ENCODE measurements at regions not wholly inside any gene's neighbourhood (a gene's known extent, or its start where the extent isn't known, plus 50 kb on each side); places are given as distances from the start of the nearest gene placed in this dataset.

DNA sequence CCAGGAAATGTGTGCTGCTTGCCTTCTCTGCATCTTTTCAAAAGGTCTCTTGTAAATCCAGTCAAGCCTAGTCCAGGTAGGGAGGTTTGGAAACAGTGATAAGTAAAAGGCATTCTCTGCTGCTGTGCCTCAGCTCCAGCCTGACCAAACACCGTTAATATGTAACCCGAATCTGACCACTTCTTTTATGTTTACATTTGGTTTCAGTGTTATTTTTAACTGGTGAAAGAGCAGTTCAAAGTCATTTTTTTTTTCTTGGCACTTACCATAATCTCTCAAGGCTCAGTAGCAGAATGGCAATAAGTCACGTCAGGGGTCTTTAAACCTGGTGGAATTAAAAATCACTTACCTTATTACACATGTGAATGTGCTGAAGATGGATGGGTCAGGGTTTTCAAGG, 216.8 kb downstream of the PTEN start:
- no peaks in the 10 kb centered on the region for H3K27me3 ChIP-seq (replicated peaks; ENCODE audit: control insufficient read depth, insufficient read depth, low read length)
- DNase-seq (ENCODE audit: extremely low read depth, insufficient read length), result peak; percentile 64
- TF ChIP-seq, protein P1, sequence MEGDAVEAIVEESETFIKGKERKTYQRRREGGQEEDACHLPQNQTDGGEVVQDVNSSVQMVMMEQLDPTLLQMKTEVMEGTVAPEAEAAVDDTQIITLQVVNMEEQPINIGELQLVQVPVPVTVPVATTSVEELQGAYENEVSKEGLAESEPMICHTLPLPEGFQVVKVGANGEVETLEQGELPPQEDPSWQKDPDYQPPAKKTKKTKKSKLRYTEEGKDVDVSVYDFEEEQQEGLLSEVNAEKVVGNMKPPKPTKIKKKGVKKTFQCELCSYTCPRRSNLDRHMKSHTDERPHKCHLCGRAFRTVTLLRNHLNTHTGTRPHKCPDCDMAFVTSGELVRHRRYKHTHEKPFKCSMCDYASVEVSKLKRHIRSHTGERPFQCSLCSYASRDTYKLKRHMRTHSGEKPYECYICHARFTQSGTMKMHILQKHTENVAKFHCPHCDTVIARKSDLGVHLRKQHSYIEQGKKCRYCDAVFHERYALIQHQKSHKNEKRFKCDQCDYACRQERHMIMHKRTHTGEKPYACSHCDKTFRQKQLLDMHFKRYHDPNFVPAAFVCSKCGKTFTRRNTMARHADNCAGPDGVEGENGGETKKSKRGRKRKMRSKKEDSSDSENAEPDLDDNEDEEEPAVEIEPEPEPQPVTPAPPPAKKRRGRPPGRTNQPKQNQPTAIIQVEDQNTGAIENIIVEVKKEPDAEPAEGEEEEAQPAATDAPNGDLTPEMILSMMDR (IDR thresholded peaks at IDR 0.05; ENCODE audit: insufficient read depth, low read length, poor library complexity, severe bottlenecking), result no peak
- H3K4me3 ChIP-seq (replicated peaks; ENCODE audit: low read depth, low read length), result no peak overlapping the region; the same call in 1 of the 2 replicates
- H3K36me3 ChIP-seq (ENCODE audit: control insufficient read depth, insufficient read depth, low read length), result no peaks in the 10 kb centered on the region

DNA sequence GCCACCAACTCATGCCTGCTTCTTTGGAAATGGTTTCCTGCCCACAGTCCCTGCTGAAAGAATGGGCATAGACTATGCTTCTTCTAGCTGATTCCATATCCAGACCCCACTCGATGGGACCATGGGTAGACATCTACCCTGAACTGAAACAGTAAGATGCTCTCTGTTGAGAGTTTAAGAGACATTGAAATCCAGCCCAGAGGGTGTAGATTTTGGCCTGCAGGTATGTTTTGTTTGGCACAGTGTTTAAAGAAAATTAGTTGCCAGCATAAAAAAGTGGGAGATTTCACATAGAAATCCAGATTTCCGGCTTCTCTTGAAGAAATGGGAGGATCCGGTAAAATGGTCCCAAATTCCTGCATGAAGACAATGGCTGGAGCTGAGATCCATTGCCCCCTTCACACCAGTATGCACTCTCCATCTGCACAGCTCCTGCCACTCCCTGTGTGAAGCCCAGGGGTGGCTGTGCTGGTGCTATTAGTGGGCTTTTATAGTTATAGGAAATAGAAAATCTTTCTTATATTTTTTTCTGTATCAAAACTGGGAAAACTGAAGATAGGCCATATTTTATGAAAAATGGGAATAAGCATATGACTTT, 218.1 kb downstream of the PTEN start:
- TF ChIP-seq, protein P1 (IDR thresholded peaks at IDR 0.05; ENCODE audit: insufficient read depth, low read length, poor library complexity, severe bottlenecking), result no peak
- no peak overlapping the region for H3K4me3 ChIP-seq (replicated peaks; ENCODE audit: low read depth, low read length)
- no peak for DNase-seq (ENCODE audit: extremely low read depth, insufficient read length)

DNA sequence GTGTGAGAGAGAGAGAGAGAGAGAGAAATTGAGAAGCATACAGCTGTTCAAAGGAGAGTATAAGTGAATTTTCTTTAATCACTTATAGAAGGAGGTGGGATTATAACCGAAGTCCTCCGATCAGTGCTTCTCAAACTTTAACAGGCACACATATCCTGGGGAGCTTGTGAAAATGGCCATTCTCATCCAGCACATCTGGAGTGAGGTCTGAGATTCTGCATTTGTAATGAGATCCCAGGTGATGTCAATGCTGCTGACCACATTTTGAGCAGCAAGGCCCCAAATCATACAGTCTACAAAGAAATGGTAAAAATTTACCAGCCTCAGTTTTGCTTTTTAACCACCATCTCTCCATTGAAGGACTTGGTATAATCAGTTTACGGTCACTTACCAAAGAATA, 219.0 kb downstream of the PTEN start:
- Histone ChIP-seq H3K36me3 (ENCODE audit: control insufficient read depth, insufficient read depth, low read length) (no peaks in the 10 kb centered on the region), H3K27me3 (replicated peaks; ENCODE audit: control insufficient read depth, insufficient read depth, low read length) (no peaks in the 10 kb centered on the region), H3K4me3 (replicated peaks; ENCODE audit: low read depth, low read length) (peak overlapping the region; percentile 27)
- TF ChIP-seq, protein P1 (IDR thresholded peaks at IDR 0.05; ENCODE audit: insufficient read depth, low read length, poor library complexity, severe bottlenecking), result no peak
- DNase-seq (ENCODE audit: extremely low read depth, insufficient read length), result no peak

More for the DNA sequence above, 218.1 kb downstream of the PTEN start:
- H3K36me3 ChIP-seq (ENCODE audit: control insufficient read depth, insufficient read depth, low read length), result no peaks in the 10 kb centered on the region
- no peaks in the 10 kb centered on the region for H3K27me3 ChIP-seq (replicated peaks; ENCODE audit: control insufficient read depth, insufficient read depth, low read length)

DNA sequence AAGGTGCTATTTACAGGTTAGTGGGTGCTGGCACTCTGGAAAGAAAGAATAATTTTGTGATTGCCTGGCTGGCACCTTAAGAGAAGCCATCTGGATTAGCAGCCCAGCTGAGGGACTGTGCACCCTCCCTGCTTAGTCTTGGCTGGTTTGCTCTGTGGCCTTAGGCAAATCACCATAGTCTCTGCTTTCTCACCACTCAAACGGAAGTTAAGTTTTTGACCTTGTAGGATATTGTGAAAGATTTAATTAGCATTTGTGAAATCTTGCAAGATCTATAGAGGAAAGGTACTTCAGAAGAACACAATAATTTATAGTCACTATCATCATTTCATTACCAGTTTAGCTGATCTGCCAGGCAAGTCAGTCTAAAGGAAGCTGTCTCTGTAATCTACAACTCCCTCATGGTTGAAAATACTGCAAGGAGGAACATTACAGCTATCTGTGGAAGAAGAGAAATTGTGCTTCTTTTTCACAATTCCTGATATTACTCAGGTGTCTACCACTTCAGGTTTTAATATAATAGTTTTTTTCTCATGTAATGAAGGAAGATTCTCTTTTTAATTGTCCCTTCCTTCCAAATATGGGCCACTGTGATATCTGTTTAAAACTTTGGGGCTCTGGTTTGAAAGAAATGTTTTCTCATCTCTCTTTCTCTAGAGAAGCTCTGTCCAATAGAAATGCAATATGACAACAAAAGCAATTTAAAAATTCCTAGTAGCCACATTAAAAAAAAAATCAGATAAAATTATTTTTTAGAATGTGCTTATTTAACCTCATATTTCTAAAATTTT, 219.6 kb downstream of the PTEN start:
- TF ChIP-seq, protein P1 (IDR thresholded peaks at IDR 0.05; ENCODE audit: insufficient read depth, low read length, poor library complexity, severe bottlenecking), result no peak
- H3K4me3 ChIP-seq (replicated peaks; ENCODE audit: low read depth, low read length), result peak overlapping the region; percentile 27
- no peaks in the 10 kb centered on the region for H3K36me3 ChIP-seq (ENCODE audit: control insufficient read depth, insufficient read depth, low read length)
- no peak for DNase-seq (ENCODE audit: extremely low read depth, insufficient read length)
- no peaks in the 10 kb centered on the region for H3K27me3 ChIP-seq (replicated peaks; ENCODE audit: control insufficient read depth, insufficient read depth, low read length)

DNA sequence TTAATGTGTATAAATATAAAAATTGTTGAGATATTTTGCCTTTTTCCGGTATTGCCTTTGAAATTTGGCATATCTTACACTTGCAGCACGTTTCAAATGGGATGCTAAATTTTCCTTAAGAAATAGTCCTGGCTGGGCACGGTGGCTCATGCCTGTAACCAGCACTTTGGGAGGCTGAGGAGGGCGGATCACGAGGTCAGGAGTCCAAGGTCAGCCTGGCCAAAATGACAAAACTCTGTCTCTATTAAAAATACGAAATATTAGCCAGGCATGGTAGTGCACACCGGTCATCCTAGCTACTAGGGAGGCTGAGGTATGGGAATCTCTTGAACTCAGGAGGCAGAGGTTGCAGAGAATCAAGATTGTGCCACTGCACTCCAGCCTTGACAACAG, 220.2 kb downstream of the PTEN start:
- TF ChIP-seq, protein P1 (IDR thresholded peaks at IDR 0.05; ENCODE audit: insufficient read depth, low read length, poor library complexity, severe bottlenecking), result no peak
- H3K27me3 ChIP-seq (replicated peaks; ENCODE audit: control insufficient read depth, insufficient read depth, low read length), result no peaks in the 10 kb centered on the region
- H3K36me3 ChIP-seq (ENCODE audit: control insufficient read depth, insufficient read depth, low read length), result no peaks in the 10 kb centered on the region
- DNase-seq (ENCODE audit: extremely low read depth, insufficient read length), result no peak
- H3K4me3 ChIP-seq (replicated peaks; ENCODE audit: low read depth, low read length), result no peak overlapping the region
